GM19035 (cell line): ENCODE measurements at regions not wholly inside any gene's neighbourhood (a gene's known extent, or its start where the extent isn't known, plus 50 kb on each side); places are given as distances from the start of the nearest gene placed in this dataset.
"Not testable (repeated sequence)": the region's sequence is repeated elsewhere in the genome, so short reads cannot be mapped to it uniquely, and the experiment has no call there.

ENCODE experiments used
- ATAC-seq: cut with Tn5 transposase; IDR thresholded peaks from one replicate; pipeline ENCODE4 v1.9.1; 2021; ENCODE audit not compliant: unreplicated experiment

DNA sequence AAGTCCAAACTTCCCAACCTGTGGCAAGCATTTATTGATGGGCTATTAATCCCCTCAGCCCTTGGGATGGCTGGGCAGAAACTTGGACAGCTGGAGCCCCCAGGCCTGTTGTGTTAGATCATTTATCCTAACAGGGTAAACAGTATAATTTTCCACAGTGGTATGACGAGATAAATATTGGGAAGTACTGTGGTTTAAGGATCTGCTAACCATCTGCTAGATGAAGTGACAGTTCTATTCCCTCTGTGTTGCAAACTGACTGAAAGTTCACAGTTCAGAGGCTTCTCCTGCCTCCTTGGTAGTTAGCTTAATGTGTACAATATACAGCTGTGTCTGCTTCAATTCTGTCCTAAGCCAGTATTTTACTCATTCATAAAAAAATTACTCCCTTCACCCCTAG is 127.5 kb upstream of the CHODL start:
- ATAC-seq: no peak

GRCh38 chr21:18114810-18115209 is 129.8 kb upstream of the CHODL start:
- no peak for ATAC-seq

- no peak for ATAC-seq
Observed at GRCh38 chr21:18104802-18105201, 139.8 kb upstream of the CHODL start.

DNA sequence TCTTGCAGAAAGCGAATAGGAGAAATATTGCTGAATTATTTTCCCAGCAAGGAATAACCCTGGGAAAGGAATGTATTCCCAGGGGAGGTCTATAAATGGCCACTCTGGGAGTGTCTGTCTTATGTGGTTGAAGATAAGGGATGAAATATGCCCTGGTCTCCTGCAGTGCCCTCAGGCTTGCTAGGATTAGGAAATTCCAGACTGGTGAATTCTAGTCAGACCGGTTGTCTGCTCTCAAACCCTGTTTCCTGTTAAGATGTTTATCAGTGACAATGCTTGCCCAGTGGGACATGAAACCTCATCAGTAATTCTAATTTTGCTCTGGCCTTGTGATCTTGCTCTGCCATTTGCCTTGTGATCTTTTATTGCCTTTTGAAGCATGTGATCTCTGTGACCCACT is 148.2 kb upstream of the CHODL start:
- ATAC-seq: not testable (repeated sequence)

DNA sequence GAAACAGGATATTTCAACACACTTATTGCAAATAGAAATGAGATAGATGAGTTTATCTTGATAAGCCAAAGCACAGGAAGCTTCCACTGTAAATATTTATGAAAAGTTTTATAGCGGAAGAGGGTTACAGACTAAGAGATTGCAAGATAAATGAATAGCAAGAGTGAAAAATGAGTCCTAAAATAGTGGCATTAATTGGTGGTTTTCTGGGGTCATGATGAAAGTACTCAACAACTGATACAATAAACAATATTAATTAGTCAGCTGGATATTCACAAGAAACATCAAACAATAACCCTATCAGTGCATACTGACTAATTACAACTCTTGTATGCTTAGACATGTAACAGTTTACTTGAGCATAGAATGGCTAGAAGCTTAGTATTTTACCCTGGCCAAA is 154.8 kb upstream of the CHODL start:
- no peak for ATAC-seq

GRCh38 chr21:18070392-18070791 is 174.2 kb upstream of the CHODL start:
- no peak for ATAC-seq

GRCh38 chr21:18069875-18070274 is 174.8 kb upstream of the CHODL start:
- ATAC-seq: no peak

- ATAC-seq: no peak
Observed at GRCh38 chr21:18060402-18060801, 184.2 kb upstream of the CHODL start.

DNA sequence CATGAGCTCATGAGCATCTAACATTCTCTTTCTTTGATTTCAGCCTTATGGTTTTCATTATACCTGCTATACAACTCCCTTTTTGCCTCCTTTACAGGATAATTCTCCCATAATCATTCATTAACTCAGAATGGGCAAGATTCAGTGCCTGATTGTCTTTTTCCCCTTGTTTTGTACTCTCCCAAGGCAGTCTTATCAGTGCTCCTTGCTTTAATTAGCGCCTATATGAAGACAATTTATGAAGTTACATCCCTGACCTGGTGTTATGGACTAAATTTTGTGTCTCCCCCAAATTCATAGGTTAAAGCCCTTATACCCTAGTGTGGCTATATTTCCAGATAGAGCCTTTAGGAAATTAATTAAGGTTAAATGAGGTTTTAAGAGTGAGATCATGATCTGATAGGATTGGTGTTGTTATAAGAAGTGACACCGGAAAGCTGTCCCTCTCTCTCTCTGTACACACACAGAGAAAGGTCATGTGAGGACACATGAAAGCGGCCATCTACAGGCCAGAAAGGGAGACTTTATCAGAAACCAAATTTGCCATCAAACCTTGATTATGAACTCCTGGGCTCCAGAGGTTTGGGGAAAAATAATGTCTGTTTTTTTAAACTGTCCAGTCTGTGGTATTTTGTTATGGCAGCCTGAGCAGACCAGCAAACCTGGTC is 185.8 kb upstream of the CHODL start:
- ATAC-seq: no peak

- no peak for ATAC-seq
Observed at GRCh38 chr21:18053151-18053550, 191.5 kb upstream of the CHODL start.

- no peak for ATAC-seq
Observed at GRCh38 chr21:18049461-18049860, 195.2 kb upstream of the CHODL start.

- no peak for ATAC-seq
Observed at GRCh38 chr21:18041012-18041411, 203.6 kb upstream of the CHODL start.

DNA sequence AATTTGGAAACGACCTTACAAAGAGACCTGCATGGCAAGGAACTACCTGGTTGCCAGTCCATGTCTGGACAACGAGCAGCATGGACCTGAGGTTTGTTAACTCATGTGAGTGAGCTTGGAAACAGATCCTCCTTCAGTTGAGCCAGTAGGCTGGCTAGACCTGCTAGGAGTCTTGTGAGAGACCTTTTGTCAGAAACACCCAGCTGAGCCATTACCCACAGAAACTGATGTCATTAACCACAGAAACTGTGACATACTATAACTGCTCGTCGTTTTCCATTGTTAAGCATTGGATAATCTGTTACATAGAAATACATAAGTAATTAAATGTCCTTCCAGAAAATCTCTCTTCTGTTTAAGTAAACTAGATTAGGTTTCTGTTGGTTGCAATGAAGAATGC is 211.1 kb upstream of the C21orf91 start:
- ATAC-seq: peak; percentile 79

DNA sequence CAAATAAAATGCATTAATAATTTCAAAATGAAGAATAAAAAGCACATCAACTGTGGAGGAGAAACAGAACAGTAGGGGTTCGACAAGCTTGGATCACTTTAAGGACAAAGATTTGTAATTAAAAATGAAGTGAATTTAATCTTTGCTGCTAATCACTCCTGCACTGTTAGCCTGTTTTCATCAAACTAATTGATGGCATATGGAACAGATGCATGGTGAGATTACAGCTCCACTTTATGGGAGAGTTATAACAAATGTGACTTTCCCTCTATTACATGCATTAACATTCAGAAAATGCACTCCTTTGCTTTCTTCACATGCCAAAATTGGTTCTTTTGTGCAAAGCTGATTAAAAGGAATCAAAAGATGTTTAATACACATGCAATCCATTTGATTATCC is 207.2 kb upstream of the C21orf91 start:
- no peak for ATAC-seq

DNA sequence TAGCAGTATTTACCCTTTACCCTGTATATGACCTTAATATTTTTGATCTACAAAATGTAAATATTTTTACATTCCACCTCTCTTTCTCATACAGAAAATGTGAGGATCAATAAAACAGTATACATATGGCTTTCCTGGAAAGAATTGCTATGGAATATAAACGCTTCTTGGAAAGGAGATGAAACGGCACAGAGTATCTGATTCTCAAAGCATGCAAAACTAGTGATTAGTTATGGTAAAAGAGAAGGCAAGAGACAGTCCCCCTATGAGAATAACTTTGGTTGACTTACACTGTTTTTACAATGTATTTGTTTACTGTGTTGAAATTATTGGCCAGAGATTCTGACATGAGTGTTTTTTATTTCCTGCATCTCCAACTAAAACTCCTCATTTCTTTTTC is 204.6 kb upstream of the C21orf91 start:
- no peak for ATAC-seq

- no peak for ATAC-seq
Observed at GRCh38 chr21:18023157-18023556, 204.0 kb upstream of the C21orf91 start.

DNA sequence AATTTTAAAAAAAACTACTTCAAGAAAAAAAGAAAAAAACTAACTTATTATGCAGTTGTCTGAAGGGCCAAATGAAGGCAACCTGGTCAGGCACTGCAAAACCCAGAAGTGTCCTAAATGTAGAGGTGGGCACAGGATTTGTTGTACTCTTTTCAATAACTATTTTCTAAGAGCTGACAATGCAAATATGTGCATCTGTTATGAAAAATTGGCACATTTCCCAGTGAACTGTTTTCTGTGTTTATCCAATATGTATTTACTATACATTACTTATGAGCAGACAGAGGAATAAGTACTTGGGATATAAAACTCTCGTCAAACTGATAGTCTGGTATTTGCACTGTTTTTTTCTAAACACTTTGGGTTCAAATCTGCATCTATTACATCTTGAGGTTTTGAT is 188.0 kb upstream of the C21orf91 start:
- no peak for ATAC-seq

GRCh38 chr21:18006691-18007090 is 187.5 kb upstream of the C21orf91 start:
- ATAC-seq: no peak

GRCh38 chr21:18002393-18002792 is 183.2 kb upstream of the C21orf91 start:
- no peak for ATAC-seq

GRCh38 chr21:18000981-18001686 is 182.0 kb upstream of the C21orf91 start:
- no peak for ATAC-seq

DNA sequence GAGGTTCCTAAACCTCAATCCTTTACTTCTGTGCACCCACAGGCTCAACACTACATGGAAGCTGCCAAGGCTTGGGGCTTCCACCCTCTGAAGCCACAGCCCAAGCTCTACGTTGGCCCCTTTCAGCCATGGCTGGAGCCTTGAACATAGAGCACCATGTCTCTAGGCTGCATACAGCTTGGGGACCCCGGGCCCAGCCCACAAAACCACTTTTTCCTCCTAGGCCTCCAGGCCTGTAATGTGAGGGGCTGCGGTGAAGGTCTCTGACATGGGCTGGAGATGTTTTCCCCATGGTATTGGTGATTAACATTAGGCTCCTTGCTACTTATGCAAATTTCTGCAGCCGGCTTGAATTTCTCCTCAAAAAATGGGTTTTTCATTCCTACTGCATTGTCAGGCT is 179.4 kb upstream of the C21orf91 start:
- ATAC-seq: not testable (repeated sequence)

- no peak for ATAC-seq
Observed at GRCh38 chr21:17989780-17990179, 170.6 kb upstream of the C21orf91 start.

DNA sequence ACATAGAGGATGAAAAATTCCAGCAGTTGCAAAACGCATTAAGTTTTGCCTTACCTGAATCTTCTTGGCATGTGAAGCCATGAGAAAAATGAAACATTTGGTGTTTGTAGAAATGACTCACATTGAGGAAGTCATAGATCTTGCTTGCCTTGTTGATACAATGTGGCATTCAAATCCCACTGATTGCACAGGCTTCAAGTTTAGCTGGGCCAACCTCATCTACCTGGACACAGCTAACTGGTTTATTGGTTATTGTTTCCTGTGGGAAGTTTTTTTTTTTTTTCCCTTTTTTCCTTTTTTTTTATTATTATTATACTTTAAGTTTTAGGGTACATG is 168.9 kb upstream of the C21orf91 start:
- ATAC-seq: no peak
